Central memory CD8-positive, alpha-beta T cell (primary cell): ENCODE measurements at regions not wholly inside any gene's neighbourhood (a gene's known extent, or its start where the extent isn't known, plus 50 kb on each side); places are given as distances from the start of the nearest gene placed in this dataset.
"Not testable (repeated sequence)": the region's sequence is repeated elsewhere in the genome, so short reads cannot be mapped to it uniquely, and the experiment has no call there.

Source experiments
- ATAC-seq: fragments of 150-1000 bp; cut with Tn5 transposase; replicated peaks from 2 replicates; pipeline ENCODE4 v1.10.0; 2022; ENCODE audit warnings: mild to moderate bottlenecking, moderate FRiP score, moderate number of reproducible peaks; ENCODE audit not compliant: poor library complexity, severe bottlenecking; ENCODE audit errors: extremely low read depth
- DNase-seq, 2 donors: peaks; one replicate each; pipeline ENCODE4 v3.0.0; 2021; ENCODE audit warnings: low spot score in 2 of 2
- H3K27ac Mint-ChIP-seq: one replicate; pipeline ENCODE4 v1.8.0; 2022; ENCODE audit warnings: low read depth, mild to moderate bottlenecking, moderate library complexity, mixed read lengths
- H3K27me3 Mint-ChIP-seq: one replicate; pipeline ENCODE4 v1.8.0; 2022; ENCODE audit warnings: mixed read lengths
- H3K36me3 Mint-ChIP-seq: one replicate; pipeline ENCODE4 v1.8.0; 2022; ENCODE audit warnings: mild to moderate bottlenecking, moderate library complexity, mixed read lengths; ENCODE audit not compliant: insufficient read depth
- H3K4me1 Mint-ChIP-seq: one replicate; pipeline ENCODE4 v1.8.0; 2022; ENCODE audit warnings: mixed read lengths
- H3K4me3 Mint-ChIP-seq: one replicate; pipeline ENCODE4 v1.8.0; 2022; ENCODE audit warnings: mild to moderate bottlenecking, moderate library complexity, mixed read lengths
- H3K9me3 Mint-ChIP-seq: one replicate; pipeline ENCODE4 v1.8.0; 2022; ENCODE audit warnings: mixed read lengths

DNA sequence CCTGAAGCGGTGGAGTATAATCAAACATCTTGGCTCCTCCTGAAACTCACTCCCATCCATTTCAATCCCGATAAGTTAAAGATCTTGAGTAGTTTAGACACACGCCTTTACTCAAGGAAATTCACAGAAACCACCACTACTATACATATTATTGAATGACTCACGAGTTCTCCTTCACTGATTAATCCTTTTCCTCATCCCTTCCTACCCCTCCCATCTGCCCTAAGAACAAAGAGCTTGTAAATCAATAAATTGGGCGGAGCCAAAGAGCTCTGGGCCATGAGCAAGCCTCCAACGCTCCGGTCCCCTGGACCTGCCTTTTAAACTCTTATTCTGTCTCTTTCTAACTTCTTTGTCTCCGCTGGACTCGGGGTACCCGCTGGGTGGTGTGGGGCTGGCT lies 695.4 kb upstream of the SLIT2 start:
- H3K4me3 Mint-ChIP-seq, H3K27me3 Mint-ChIP-seq, H3K27ac Mint-ChIP-seq, ATAC-seq, H3K36me3 Mint-ChIP-seq, H3K4me1 Mint-ChIP-seq, DNase-seq: not testable (repeated sequence)
- H3K9me3 Mint-ChIP-seq: peaks cover 24% of the 10 kb centered on the region

DNA sequence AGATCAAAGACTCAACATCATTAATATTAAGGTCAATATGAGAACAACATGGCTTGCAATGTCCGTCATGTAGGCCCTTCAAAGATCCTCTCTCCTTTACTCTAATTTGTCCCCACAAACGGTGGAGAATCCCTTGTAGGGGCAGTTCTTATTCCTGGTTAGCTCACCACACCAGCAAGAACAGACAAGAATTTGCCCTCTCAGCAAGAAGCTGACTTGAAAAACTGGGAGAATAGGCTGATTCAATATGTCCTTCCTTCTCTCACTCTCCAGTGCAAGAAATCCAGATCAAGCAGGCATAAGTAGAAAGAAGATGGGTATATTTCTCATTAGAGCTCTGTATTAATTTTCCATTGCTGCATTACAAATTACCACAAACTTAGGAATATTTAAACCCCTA lies 704.2 kb upstream of the SLIT2 start:
- no peak for ATAC-seq
- H3K4me3 Mint-ChIP-seq: no peak overlapping the region
- no peaks in the 10 kb centered on the region for H3K36me3 Mint-ChIP-seq

DNA sequence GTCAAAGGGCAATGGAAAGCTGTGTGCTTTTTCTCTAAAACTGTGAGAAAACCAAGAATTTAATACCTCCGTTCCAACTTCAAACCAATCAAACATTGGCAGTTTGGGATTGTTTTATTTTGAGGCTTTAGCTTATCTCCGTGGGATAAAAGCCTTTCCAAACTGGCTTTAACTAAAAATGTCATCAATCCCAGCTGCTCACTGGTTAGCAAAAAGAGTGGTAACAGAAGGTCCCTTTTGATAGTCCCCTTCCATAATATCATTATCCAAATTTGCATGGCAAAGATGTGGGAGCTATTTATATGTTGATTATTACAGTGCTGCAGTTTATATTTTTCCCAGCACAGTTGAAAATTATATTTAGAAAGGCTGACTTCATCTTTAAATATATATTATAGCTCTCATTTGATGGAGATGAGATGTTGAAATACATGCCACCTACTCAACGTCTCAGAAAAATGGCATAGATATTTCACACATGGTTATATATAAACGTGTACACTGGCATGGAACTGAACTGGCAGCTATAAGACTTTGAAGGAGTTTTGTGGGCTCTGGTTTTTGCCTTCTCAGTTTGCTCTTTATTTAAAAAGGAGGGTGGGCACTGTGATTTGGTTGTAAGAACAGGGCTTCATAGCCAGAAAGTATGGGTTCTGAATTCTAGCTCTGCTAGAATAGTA lies 707.1 kb upstream of the SLIT2 start:
- DNase-seq (no peak), ATAC-seq (no peak)
- H3K9me3 Mint-ChIP-seq: peaks cover 18% of the 10 kb centered on the region
- no peaks in the 10 kb centered on the region for H3K27me3 Mint-ChIP-seq
- no peaks in the 10 kb centered on the region for H3K4me1 Mint-ChIP-seq
- H3K27ac Mint-ChIP-seq: no peak overlapping the region
- H3K4me3 Mint-ChIP-seq: no peak overlapping the region
- H3K36me3 Mint-ChIP-seq: no peaks in the 10 kb centered on the region

More for the DNA sequence above, 704.2 kb upstream of the SLIT2 start:
- DNase-seq: no peak
- H3K4me1 Mint-ChIP-seq: no peaks in the 10 kb centered on the region
- peaks cover 13% of the 10 kb centered on the region for H3K9me3 Mint-ChIP-seq
- no peaks in the 10 kb centered on the region for H3K27me3 Mint-ChIP-seq
- H3K27ac Mint-ChIP-seq: no peak overlapping the region

DNA sequence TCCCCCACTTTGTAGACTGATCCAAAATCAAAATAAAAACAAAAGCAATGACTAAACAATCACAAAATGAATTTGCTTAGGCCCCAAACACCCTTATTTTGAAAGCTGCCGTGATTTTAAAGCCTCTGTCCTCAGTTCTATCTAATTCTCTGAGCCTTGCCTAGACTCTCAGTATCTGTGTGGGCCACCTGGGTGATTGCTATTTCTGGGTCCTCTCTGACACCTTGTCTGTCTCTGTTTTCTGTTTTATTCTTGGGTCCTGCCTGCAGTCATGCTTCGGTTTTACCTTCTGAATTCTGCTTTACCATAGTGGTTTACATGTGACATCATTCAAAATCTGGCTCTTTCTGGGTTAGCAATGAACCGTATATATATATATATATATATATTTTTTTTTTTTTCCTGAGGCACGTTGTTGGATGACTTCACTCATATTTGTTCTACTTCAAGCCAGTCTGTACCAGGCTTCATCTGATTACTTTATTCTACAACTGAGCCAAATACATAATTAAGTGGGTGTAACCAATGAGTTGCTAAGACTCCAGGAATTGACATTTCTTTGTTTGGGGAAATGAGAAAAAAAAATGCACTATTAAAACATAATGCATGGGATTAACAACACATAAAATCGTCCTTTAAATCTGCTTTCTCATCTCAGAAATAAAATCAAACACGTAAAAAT lies 710.7 kb upstream of the SLIT2 start:
- H3K36me3 Mint-ChIP-seq: no peaks in the 10 kb centered on the region
- no peak for ATAC-seq
- DNase-seq: no peak
- no peaks in the 10 kb centered on the region for H3K4me1 Mint-ChIP-seq
- no peak overlapping the region for H3K27ac Mint-ChIP-seq
- H3K27me3 Mint-ChIP-seq: no peaks in the 10 kb centered on the region
- H3K9me3 Mint-ChIP-seq: peaks cover 33% of the 10 kb centered on the region
- no peak overlapping the region for H3K4me3 Mint-ChIP-seq

DNA sequence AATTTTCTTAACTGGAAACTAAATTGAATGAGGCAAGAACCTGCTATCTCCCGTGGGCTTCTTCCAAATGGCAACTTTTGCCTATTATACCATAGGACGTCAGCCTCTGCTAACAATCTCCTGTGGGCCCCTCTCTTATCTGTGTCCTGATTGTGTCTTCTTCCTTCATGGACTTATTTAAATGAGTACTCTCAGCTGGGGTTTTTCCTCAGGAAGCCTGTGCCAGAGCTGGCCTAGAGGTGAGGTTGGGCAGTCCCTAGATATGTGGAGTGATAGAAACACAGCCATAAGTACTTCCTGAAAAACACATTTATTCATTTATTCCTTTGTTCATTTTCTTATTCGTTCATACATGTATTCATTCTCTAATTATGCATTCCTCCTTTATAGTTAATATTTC lies 712.5 kb upstream of the SLIT2 start:
- ATAC-seq (no peak), DNase-seq (no peak)
- Mint-ChIP-seq H3K27me3 (no peaks in the 10 kb centered on the region), H3K9me3 (peaks cover 26% of the 10 kb centered on the region), H3K4me1 (no peaks in the 10 kb centered on the region), H3K4me3 (no peak overlapping the region), H3K27ac (no peak overlapping the region), H3K36me3 (no peaks in the 10 kb centered on the region)

DNA sequence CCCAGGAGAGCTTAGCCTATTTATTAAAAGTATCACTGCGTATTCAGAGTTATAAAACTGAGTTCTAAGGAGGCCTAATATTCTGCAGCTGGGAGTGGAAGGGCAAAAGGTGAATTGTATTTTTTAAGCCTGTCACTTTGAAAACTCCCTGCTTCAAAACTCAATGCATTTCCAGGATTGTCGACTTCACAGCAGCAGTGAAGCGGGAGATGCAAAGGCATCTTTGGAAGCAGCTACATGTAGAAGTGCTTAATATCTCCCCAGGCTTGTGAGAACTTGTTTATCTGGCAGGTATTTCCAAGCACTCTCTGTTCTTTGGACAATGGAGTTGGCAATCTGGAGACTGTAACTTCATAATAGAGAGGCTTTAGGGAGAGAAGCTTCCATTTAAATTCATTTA lies 717.5 kb upstream of the SLIT2 start:
- Mint-ChIP-seq H3K27ac (no peak overlapping the region), H3K27me3 (no peaks in the 10 kb centered on the region), H3K4me1 (no peaks in the 10 kb centered on the region), H3K36me3 (no peaks in the 10 kb centered on the region), H3K9me3 (peaks cover 23% of the 10 kb centered on the region), H3K4me3 (no peak overlapping the region)
- DNase-seq (no peak), ATAC-seq (no peak)

DNA sequence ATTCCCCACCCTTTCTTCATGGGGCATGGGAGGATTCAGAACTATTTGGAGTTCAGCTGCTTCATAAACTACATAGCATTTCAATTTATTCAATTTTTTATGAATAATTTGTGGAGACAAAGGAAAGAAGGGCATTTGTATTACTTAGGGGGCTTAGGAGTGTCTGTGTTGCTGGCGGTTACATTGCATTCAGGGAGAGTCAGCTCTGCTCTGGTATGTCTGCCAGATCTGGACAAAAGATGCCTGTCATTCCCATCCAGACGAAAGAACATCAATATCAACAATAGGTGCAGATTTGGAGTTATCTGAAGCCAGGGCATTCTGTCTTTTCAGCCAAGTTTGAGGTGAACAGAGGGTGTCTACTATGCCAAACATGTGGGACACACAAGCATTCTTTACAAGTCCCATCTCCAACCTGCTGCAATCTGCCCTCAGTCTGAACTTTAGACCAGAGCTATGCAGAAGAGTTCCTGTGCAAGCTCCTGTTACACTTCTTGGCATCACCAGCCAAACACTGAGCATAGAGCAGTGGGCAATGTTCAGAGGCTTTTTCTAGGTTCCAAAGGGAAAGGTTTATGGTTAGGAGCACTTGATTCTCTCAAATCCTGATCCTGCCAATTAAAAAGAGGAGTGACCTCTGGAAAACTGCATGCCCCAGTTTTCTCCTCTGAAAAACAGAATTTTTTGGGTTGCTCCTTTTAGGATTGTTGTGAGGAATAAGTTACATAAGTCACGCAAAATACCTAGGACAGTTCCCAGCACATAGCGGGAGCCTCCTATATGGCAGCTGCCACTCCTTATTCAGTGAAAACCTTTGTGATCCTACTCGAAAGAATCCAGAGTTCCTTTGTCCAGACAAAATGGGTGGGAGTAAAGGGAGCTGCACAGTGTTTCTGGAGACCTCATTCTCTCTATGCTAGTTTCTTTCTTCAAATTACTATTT lies 719.5 kb upstream of the SLIT2 start:
- H3K4me1 Mint-ChIP-seq: no peaks in the 10 kb centered on the region

DNA sequence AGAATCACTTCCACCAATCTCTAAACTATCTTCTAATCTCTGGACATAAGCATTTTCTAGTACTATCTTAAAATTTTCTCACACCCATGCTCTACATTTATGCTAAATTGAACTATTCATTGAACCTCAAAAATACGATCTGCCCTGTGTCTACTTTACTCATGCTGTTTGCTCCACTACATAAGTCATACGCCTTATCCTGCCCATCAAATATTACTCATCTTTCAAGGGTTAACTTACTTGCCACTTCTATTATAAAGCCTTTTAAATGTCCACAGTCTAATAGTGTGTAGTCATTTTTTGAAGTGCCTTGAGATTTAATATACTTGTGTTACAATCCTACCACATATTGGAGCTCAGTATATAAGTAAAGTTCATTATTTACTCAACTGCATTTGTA lies 727.7 kb upstream of the SLIT2 start:
- no peak overlapping the region for H3K4me3 Mint-ChIP-seq
- ATAC-seq (no peak), DNase-seq (no peak)
- no peak overlapping the region for H3K27ac Mint-ChIP-seq
- no peaks in the 10 kb centered on the region for H3K4me1 Mint-ChIP-seq
- no peaks in the 10 kb centered on the region for H3K27me3 Mint-ChIP-seq
- peaks cover 14% of the 10 kb centered on the region for H3K9me3 Mint-ChIP-seq
- no peaks in the 10 kb centered on the region for H3K36me3 Mint-ChIP-seq

More for the DNA sequence above, 719.5 kb upstream of the SLIT2 start:
- Mint-ChIP-seq H3K9me3 (peaks cover 12% of the 10 kb centered on the region), H3K27me3 (no peaks in the 10 kb centered on the region), H3K4me3 (no peak overlapping the region), H3K27ac (no peak overlapping the region), H3K36me3 (no peaks in the 10 kb centered on the region)
- ATAC-seq (no peak), DNase-seq (no peak)

DNA sequence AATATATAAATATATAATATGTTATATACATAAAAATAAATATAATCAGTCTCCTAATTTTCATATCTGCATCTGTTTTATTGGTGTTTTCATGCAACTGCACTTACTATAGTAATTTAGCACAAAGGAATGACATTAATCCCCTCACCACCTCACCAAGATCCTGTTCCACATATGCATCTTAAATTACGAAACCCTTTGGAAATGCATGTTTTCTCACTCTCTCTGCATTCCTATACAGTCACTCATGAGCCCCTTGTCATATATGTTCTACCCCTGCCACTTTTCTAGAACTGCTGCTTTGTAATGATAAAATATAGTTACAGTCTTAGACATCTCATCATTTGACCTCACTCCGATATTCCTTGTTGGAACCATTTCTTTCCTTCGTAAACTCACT lies 728.7 kb upstream of the SLIT2 start:
- H3K9me3 Mint-ChIP-seq: peaks cover 18% of the 10 kb centered on the region
- no peak for ATAC-seq
- DNase-seq: no peak
- H3K4me3 Mint-ChIP-seq: no peak overlapping the region
- H3K36me3 Mint-ChIP-seq: no peaks in the 10 kb centered on the region
- no peaks in the 10 kb centered on the region for H3K27me3 Mint-ChIP-seq
- no peaks in the 10 kb centered on the region for H3K4me1 Mint-ChIP-seq
- H3K27ac Mint-ChIP-seq: no peak overlapping the region

DNA sequence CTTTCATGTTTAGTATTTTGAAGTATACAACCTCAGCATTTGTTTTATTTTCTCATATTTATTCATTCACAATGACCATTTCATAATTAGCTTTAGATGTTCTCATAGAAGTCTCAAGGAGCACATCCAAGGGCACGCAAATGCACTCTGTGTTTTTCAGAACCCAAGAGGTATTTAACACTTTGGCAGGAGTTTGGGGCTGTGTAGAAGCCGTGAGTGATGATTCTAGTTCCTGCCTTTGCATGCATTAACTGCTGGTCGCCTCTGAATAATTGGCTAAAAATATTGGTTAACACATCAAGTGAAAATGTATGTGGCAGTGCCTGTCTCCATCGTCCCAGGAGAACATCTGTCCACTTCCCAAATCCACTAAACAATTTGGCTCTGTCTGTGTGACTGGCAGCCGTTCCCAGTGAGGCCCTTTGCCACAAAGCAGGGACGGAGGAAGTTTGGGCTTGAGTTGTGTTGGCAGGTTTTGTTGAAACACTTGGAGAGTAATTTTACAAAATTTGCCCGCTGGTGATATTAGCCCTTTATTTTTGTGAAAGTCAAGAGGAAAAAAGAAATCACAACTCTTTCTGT lies 730.7 kb upstream of the SLIT2 start:
- no peak overlapping the region for H3K4me3 Mint-ChIP-seq
- H3K27ac Mint-ChIP-seq: no peak overlapping the region
- DNase-seq (no peak), ATAC-seq (no peak)
- H3K9me3 Mint-ChIP-seq: peaks cover 27% of the 10 kb centered on the region
- no peaks in the 10 kb centered on the region for H3K36me3 Mint-ChIP-seq
- H3K4me1 Mint-ChIP-seq: no peaks in the 10 kb centered on the region
- H3K27me3 Mint-ChIP-seq: no peaks in the 10 kb centered on the region

DNA sequence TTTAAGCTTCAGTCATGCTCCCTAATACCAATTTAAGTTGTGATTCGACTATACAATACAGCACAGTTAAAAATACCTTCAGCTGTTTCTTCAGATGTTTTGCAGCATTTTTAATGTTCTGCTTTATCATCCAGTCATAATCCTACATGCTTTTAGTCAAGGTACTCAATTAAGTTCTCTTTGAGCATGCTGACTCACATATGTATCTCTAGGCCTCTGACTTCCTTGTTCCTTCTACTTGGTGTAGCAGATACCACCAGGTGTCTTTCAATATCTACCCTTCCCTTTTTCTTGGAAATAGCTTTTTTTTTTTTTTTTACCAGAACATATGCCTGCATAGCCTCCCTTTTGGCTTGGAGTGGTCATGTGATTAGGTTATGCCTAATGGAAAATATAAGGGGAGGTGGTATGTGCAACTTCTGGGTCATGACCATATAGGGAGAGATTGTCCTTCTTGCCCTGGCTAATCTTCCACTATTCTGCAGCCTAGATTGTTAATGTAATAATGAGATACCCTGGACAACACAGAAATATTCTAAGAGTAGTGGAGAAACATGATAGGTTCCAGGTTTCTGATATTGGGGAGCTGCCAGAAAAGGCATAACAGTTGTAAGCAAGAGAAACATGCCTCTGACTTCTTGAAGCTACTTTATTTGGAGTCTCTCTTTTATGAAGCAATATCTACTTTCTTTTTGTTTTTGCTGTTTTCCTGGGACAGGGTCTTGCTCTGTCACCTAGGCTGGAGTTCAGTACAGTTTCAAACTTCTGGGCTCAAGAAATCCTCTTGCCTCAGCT lies 737.2 kb upstream of the SLIT2 start:
- Mint-ChIP-seq H3K4me1 (no peaks in the 10 kb centered on the region), H3K36me3 (no peaks in the 10 kb centered on the region), H3K27me3 (no peaks in the 10 kb centered on the region), H3K4me3 (no peak overlapping the region), H3K9me3 (peaks cover 33% of the 10 kb centered on the region), H3K27ac (no peak overlapping the region)
- ATAC-seq (no peak), DNase-seq (no peak)

DNA sequence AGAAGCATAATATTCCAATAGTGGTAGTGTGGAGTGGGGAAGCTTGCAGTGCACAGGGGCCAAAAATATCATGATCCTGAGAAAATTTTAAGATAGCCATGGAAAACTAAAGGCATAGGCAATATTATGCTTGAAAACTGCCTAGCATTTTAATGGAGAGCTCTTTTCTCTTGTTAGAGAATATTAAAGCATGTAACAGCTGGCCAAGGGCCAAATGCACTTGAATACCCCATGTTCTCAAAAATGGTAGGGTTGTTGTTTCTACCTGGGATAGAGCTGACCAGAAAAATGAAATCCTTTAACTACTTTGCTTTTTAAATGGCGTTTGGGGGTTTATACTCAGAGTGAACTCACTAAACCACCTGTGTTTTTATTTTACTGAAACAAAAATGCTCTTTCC lies 739.6 kb upstream of the SLIT2 start:
- Mint-ChIP-seq H3K4me1 (no peaks in the 10 kb centered on the region), H3K9me3 (peaks cover 25% of the 10 kb centered on the region), H3K27me3 (no peaks in the 10 kb centered on the region), H3K4me3 (no peak overlapping the region), H3K36me3 (no peaks in the 10 kb centered on the region), H3K27ac (no peak overlapping the region)
- DNase-seq: no peak
- ATAC-seq: no peak
